ENCODE measurements at regions not wholly inside any gene's neighbourhood (a gene's known extent, or its start where the extent isn't known, plus 50 kb on each side); places are given as distances from the start of the nearest gene placed in this dataset.

DNA sequence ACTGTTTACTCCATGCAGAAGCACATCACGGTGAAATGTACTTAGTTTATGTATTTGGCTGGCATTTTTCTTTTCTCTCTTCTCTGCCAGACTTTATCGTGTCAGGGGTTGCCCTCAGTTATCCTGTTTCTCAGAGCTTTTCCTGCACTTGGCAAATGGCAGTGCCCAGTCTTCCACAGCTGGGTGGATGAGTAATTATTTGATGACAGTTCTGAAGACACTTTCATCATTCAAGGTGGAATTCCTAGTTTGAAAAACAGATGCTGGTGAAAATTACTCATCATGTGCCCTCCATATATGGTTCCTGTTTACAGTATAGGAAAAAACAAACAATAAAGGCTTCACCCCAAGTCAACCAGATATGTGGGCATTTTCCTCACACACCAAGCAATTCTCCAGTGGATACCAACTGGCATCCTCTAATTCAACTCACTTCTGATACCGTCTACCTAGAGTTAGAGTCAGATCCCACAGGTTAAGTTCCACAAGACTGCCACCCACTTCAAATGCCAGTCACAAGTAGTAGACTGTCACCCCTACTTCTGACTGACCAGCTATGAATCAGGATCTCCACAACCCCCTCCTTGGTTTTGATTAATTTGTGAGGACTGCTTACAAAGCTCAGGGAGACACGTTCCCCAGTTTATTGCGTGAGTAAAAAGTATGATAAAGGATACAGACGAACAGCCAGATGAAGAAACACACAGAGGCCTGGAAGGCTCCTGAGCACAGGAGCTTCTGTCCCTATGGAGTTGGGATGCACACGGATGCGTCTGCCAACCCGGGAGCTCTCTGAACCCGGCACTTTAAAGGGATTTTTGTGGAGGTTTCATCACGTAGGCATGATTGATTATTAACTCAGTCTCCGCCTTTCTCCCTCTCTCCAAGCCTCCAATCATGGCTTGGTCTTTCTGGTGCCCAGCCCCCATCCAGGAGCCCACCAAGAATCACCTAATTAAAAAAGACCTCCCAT, 72.9 kb downstream of the CLDN34 start:
- no TSS peak for BruUV-seq (replicated peaks)
- intact Hi-C loops (cut with micrococcal nuclease; ENCODE audit: unreplicated experiment), result no loop called here
- Histone ChIP-seq H3K27ac (ENCODE audit: low read depth, low read length, poor library complexity, severe bottlenecking) (no peak overlapping the region), H3K4me3 (ENCODE audit: low read depth, low read length, poor library complexity, severe bottlenecking) (no peak overlapping the region), H3K9me3 (ENCODE audit: low read depth, low read length, poor library complexity, severe bottlenecking) (no peaks in the 10 kb centered on the region), H3K4me1 (ENCODE audit: insufficient read depth, low read length, poor library complexity, severe bottlenecking) (peaks cover 10% of the 10 kb centered on the region), H3K36me3 (ENCODE audit: insufficient read depth, low read length, poor library complexity, severe bottlenecking) (no peaks in the 10 kb centered on the region), H3K27me3 (replicated peaks; ENCODE audit: insufficient read depth, low read depth, low read length, poor library complexity) (no peaks in the 10 kb centered on the region)
- ChIA-PET POLR2A (ENCODE audit: low non-redundant PET) (no interaction called here), CTCF (no interaction called here)
- no peak for DNase-seq (ENCODE audit: low spot score)
- no peak for TF ChIP-seq CTCF (conservative IDR thresholded peaks at IDR 0.05; ENCODE audit: low read depth, low read length)
- TF ChIP-seq EZH2 (IDR thresholded peaks at IDR 0.05; ENCODE audit: borderline replicate concordance, low read depth, low read length, poor library complexity, severe bottlenecking), result no peak

- intact Hi-C loops (cut with micrococcal nuclease; ENCODE audit: unreplicated experiment), result no loop called here
- BruUV-seq (replicated peaks), result no TSS peak
These were observed 73.8 kb downstream of the CLDN34 start for GRCh38 chrX:10040961-10041360.

DNA sequence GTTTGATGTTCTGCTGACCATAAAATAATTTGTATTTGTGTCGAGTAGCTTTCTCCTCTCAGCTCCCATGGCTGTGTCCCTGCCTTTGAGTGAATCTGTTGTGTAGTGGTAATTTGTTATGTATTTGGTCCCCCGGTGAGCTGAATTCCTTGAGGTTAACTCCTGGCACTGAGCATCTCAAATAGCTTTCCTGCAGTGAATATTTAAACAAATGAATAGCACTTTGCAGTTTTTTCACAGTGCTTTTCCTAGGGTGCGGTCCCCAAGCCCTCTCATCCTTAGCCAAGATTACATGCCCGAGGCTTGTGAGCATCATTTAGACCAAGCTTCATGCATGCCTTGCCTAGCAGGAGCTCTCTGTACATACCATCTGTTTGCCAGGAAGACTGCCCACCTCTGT, 74.2 kb downstream of the CLDN34 start:
- no TSS peak for BruUV-seq (replicated peaks)
- peaks cover 10% of the 10 kb centered on the region for H3K4me1 ChIP-seq (ENCODE audit: insufficient read depth, low read length, poor library complexity, severe bottlenecking)
- no peak overlapping the region for H3K27ac ChIP-seq (ENCODE audit: low read depth, low read length, poor library complexity, severe bottlenecking)
- H3K4me3 ChIP-seq (ENCODE audit: low read depth, low read length, poor library complexity, severe bottlenecking), result no peak overlapping the region
- no peaks in the 10 kb centered on the region for H3K27me3 ChIP-seq (replicated peaks; ENCODE audit: insufficient read depth, low read depth, low read length, poor library complexity)
- no peaks in the 10 kb centered on the region for H3K36me3 ChIP-seq (ENCODE audit: insufficient read depth, low read length, poor library complexity, severe bottlenecking)
- POLR2A ChIA-PET (ENCODE audit: low non-redundant PET), result no interaction called here
- peak; percentile 25 for DNase-seq (ENCODE audit: low spot score)
- intact Hi-C loops (cut with micrococcal nuclease; ENCODE audit: unreplicated experiment), result no loop called here
- TF ChIP-seq EZH2 (IDR thresholded peaks at IDR 0.05; ENCODE audit: borderline replicate concordance, low read depth, low read length, poor library complexity, severe bottlenecking) (no peak), CTCF (conservative IDR thresholded peaks at IDR 0.05; ENCODE audit: low read depth, low read length) (no peak)
- CTCF ChIA-PET, result no interaction called here
- H3K9me3 ChIP-seq (ENCODE audit: low read depth, low read length, poor library complexity, severe bottlenecking), result no peaks in the 10 kb centered on the region

More at GRCh38 chrX:10040961-10041360, 73.8 kb downstream of the CLDN34 start:
- ChIA-PET POLR2A (ENCODE audit: low non-redundant PET) (no interaction called here), CTCF (no interaction called here)
- Histone ChIP-seq H3K9me3 (ENCODE audit: low read depth, low read length, poor library complexity, severe bottlenecking) (no peaks in the 10 kb centered on the region), H3K27me3 (replicated peaks; ENCODE audit: insufficient read depth, low read depth, low read length, poor library complexity) (no peaks in the 10 kb centered on the region), H3K4me1 (ENCODE audit: insufficient read depth, low read length, poor library complexity, severe bottlenecking) (peaks cover 10% of the 10 kb centered on the region), H3K27ac (ENCODE audit: low read depth, low read length, poor library complexity, severe bottlenecking) (no peak overlapping the region), H3K4me3 (ENCODE audit: low read depth, low read length, poor library complexity, severe bottlenecking) (no peak overlapping the region), H3K36me3 (ENCODE audit: insufficient read depth, low read length, poor library complexity, severe bottlenecking) (no peaks in the 10 kb centered on the region)
- TF ChIP-seq CTCF (conservative IDR thresholded peaks at IDR 0.05; ENCODE audit: low read depth, low read length) (no peak), EZH2 (IDR thresholded peaks at IDR 0.05; ENCODE audit: borderline replicate concordance, low read depth, low read length, poor library complexity, severe bottlenecking) (no peak)
- no peak for DNase-seq (ENCODE audit: low spot score)

Data from A673 (cell line).